HG02588 (cell line): ENCODE measurements at regions not wholly inside any gene's neighbourhood (a gene's known extent, or its start where the extent isn't known, plus 50 kb on each side); places are given as distances from the start of the nearest gene placed in this dataset.

Experiments
- ATAC-seq: cut with Tn5 transposase; IDR thresholded peaks from one replicate; pipeline ENCODE4 v1.9.1; 2021; ENCODE audit warnings: mild to moderate bottlenecking, moderate library complexity; ENCODE audit not compliant: unreplicated experiment

DNA sequence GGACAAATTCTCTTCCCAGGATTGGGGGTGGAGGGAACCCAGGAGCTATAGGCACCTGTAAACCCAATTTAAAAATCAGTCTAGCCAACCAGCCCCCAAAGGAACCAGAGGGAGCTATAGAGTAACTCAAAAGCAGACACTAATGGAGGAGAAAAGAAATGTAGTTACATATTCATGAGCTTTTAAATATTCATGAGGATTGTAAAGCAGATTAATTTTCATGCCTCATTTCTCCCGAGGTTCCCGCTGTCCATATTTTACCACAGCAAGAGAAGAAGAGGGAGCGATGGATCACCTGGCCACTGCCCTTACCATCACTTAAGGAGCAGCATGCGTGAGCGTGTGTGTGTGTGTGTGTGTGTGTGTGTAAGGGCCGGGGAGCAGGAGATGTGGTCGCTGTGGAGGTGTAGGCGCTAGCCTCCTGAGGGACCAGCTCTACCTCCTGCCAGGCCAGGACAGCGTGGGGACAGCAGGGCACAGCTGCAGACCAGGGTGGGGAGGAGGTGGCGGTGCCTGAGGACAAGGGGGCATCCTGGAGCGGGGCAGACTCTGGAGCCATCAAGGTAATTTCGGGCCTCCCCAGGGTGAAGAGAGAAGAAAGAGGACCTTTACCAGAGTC is 100.7 kb upstream of the THY1 start:
- no peak for ATAC-seq

DNA sequence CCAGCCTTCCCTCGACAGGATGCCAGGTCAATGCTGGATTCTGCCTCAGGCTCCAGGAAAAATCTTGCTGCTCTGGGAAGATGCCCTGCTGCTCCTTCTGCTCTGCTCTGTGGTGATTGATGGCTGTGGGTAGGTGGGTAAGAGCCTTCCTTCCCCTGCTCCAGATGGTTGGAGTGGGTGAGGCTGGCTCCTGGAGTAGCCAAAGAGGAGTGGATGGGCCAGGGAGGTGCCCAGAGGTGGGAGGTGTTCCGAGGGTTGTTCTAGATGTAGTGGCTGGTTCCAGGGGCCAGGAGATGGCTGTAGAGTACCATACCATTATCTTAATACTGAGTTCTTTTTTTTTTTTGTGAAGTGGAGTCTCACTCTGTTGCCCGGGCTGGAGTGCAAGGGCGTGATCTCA is 99.6 kb upstream of the THY1 start:
- ATAC-seq: no peak

DNA sequence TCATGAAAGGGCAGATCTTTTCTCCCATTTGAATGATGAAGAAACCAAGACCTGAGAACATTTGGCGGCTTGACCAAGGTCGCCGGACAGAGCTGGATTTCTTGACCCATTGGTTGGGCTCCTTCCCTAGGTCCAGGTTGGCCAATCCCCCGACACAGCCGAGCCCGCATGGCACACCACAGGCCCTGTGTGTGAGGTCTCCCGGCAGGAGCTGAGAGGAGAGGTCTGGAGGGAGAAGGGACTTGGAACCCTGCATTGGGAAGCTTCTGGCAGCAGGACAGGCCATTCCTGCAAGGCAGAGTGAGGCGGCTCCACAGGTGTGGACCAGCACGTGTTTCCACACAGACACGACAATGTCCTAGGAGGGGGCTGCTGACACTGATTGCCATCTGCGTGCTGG is 98.6 kb upstream of the THY1 start:
- ATAC-seq: no peak

DNA sequence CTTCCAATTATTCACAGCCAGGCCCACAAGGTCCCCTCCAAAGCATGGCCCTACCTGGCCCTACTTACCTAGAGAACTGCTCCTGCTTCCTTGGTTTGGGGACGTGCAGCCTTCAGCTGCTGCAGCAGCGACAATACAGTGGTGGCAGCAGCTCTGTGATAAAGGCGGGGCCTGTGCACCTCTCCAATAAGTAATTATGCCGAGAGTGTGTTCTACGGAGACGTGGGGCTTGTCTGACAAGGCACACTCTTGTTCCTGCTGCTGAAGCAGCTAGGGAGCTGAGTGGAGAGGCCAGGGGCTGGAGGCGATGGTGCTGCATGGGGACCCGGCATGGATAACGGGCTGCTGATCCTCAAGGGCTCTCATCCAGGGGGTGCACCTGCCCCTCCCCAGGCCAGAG is 98.0 kb upstream of the THY1 start:
- ATAC-seq: no peak

DNA sequence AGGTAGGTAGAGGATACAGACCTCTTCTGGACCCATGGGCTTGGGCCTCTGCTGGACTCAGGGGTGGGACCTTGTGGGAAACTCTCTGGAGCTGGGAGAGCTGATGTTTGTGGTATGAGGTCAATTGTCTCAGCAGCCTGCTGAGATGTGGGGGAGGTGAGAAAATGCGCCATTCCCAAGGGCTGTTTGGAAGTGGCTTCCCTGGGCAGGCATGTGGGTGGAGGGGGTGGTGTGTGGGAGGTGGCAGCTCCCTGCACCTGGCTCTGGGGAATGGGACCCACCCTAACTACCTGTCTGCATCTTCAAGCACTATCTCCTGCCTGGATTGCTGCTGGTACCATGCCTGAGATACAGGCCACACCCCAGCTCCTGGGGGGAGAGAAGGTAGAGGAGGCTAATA is 97.4 kb upstream of the THY1 start:
- no peak for ATAC-seq

DNA sequence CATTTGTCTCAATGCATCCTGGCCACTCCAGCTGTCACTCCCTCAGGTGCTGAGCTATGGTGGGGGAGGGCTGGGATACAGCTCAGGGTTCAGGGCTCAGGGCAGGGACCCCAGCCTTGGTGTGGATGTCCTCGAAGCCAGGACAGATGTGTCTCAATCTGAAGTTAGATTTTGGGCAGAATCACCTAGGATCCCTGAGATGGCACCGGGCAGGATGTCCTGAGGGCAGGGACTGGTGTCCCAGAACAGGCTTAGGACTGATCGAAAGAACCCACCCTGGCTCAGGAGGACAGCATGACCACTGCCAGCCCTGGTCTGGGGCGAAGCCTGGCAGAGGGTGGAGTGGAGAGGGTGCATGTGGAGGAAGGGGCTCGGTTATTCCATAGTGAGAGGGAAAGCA is 96.8 kb upstream of the THY1 start:
- no peak for ATAC-seq

DNA sequence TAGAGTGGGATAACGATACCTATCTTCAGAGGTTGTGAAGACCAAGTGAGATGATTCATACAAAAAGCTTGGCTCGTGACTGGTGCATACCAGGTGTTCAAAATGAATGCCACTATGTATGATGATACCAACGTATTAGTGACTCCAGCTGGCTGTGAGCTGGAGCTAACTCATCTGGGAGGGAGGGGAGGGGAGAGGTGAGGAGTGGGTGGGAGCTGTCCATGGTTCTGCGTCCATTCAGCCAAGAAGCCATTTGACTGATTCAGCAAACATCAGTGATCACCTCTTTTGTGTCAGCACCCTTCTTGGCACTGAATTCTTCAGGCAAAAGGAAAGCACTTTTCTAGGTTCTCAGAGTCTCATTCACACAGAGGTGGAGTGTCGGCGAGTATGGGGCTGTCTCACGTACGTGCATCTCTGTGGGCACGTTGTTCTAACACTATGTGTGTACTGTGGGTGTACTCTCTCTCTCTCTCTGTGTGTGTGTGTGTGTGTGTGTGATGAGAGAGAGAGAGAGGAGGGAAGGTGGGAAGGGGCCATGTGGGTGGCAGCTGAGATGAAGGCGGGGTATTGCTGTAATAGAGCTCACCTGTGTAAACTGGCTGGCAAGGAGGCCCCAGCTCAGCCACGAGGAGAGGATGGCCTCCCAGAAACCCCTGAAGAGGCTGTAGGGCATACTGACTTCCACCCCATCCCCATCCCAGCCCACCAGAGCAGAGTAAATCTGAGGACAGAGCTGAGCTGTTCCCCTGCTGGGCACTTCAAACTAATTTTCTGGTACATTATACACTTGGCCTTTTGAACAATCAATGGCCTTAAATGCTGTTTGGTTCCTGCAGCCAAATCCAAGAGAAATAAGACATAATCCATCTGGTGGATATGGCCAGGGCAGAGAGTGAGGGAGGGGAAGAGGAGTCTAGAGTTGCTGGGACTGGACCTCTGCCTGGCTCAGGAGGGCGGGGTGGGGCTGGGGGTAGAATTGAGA is 96.1 kb upstream of the THY1 start:
- no peak for ATAC-seq

DNA sequence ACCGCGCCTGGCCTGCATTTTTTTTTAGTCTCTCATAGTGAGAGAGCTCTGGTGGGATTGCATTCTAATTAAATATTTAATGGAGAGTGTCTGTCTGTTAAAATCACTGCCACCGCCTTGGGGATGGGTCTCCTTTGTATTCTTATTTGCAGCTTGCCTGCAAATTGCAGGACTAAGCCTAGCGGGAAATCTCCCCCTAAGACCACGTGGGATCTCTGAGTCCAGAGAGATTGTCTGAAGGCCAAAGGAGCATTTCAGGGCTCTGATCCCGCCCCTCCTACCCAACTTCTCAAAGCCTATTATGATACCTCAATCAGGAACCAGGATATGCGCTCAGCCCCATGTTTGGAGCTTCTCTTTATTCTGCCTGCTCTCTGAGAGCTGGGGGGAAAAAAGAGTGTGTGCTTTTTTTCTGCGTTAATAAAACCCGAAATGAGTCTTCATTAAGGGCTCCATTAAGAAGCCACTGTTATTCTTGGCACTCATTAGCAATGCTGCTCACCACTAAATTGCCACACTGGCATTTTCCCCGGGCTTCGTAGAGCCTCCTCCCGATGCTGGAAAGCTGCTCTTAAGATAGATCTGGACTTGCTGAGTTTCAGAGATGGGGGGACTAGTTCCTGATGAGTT is 92.9 kb upstream of the THY1 start:
- ATAC-seq: no peak

DNA sequence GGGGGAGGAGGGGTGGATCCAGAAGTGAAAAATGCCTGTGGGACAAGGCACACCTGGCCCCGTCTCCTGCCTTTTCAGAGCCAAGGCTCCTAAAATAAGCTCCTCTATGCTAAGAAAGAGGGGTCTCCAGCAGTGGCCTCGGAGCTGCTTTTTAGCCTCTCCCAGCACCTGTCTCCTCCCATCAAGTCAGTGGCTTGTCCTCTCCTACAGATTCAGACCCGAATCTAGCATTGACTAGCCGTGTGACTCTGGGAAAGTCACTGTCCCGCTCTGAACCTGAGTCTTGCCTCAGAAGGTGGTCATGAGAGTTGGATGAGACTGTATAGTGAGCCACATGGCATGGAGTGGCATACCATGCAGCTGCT is 90.8 kb upstream of the THY1 start:
- ATAC-seq: no peak

DNA sequence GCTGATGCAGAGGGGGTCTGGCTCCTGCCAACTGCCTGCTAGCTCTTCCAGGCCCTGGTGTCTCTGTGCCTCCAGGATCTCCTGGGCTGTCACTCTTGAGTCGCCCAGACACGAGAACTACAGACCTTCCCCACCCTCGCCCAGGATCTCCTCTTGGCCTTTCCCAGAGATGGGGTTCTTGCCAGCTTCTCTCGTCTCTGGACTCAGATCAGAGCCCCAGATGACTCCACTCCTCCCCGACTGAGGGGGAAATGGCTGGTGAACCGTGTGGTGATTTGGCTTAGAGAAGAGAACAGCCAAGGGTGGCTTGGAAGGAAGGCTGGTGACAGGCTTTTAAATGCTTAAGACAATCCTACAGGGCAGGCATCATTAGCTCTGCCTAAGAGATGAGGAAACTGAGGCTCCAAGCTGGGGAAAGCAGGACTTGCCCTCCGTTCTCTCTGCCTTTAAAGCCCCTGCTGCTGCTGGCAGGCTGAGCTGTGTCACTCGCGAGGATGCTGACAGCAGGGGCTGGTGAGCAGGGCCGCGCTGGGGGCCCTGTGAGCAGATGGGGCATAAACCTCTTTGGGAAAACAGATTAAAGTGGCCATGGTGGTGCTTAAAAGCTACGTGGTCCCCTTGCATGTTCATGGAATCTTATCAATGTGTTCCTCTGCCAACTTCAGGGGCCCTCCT is 90.3 kb upstream of the THY1 start:
- ATAC-seq: no peak

DNA sequence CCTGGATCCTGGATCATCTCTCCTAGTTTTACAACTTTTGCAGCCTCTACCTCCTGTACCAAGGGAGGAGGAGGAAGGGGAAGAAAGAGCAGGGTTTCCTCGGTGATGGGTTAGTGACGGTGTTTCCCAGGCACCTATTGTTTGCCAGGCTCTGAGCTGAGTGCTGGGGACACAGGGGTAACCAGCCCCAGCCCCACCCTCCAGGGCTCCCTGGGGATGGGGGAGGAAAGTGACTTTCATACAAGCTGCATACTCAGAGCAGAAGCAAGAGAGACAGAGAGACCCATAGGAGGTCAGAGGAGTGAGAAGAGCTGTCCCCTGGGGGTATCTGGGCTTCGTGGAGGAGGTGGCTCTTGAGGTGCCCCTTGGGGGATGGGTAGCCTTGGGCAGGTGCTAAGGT is 89.4 kb upstream of the THY1 start:
- ATAC-seq: peak; percentile 37

DNA sequence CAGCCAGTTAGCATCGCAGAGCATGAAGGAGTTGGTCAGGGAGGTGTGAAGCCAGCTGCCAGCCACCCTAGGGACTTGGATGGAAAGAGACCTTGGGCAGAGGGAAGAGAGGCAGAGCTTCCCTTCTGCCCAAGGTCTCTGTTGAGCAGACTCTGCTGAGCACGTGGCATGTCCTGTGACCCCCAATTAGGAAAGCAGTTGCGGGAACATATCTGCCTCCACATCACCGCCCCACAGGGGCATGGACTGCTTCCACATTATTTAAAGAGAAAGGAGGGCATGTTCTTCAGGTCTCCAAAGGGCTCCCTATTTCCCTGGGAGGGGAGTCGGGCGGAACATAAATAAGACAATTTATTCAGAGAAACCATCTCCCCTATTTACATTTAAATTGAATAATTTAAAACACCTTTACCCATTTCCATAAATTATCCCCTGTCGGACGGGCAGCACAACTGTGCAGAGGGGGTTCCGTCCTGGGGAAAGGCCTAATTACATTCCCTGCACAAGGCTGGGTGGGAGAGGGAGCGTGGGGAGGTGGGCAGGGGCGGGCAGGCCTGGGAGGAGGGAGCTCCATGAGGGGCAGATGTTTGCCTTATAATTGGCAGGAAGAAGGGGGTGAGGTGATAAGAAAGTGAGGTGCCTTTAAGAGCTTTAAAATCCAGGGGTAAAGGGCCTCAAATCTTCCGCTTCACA is 88.8 kb upstream of the THY1 start:
- ATAC-seq: no peak

DNA sequence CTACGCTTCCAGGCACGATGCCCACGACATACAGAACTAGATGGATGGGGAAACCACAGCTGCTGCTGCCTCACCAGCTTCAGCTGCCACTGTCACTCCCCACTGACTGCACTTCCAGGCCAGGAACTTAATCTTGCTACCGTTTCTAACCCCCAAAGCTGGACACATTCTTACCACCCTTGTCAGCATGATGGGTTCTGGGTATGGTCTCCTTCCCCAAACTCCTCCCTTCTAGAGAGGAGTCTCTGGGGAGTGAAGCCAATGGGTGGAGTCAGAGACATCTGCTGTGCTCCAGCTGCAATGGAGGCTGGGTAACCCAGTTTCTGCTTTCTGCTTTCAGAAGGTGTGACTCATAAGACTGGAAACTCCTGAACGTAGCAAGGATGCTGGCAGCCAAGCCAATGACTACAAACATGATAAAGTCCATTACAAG is 87.0 kb upstream of the THY1 start:
- peak; percentile 82 for ATAC-seq

DNA sequence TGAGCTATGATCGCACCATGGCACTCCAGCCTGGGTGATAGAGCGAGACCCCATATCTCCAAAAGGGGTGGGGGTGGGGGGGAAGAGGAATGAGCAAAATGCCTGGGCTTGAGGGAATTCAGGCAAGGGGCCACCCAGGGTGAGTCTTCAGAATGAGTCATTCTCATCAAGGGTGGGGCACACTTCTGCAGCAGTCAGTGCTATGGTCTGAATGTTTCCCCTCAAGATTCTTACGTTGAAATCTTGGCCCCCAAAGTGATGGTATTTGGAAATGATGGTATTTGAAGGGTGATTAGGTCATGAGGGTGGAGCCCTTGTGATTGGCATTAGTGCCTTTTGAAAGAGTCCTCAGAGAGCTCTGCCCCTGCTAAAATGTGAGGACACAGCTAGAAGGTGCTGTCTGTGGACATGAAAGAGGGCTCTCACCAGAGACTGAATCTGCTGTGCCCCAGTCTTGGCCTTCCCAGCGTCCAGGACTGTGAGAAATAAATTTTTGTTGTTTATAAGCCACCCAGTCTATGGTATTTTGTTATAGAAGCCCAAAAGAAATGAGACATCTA is 86.4 kb upstream of the THY1 start:
- ATAC-seq: no peak

DNA sequence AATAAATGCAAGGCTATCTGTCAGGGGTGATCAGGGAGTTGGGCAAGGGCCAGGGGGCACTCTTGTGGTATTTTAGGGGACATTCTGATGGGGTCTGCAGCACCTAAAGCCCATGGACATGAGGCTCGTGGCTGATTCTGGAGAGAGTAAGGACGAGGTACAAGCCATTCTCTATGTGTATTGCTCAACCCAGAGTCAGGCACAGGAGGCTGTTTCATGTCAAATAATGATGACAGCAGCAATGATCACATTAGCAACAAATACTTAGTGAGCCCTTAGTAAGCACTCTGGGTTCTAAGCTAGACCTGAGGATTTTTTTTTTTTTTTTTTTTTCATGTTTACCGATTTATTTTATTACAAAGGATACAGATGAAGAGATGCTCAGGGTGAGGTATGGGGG is 83.5 kb upstream of the THY1 start:
- ATAC-seq: no peak

DNA sequence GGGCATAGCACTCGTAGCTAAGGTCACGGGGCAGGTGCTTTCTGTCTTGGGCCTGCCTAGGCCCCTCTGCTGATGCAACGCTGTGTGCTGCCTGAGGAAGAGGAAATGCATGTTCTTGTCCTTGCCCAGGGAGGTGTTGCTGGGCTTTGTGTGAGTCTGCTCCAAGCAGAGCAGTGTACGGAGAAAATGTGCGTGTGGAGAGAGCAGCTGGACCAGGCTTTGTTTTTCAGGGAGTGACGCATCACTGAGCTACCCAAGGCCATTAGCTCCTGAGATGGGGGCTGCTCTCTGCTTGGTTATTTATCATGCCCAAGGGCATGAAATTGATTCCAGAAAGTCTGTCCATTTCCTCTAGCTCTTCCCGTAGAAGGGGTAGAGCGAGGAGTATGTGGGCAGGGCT is 82.9 kb upstream of the THY1 start:
- ATAC-seq: no peak

DNA sequence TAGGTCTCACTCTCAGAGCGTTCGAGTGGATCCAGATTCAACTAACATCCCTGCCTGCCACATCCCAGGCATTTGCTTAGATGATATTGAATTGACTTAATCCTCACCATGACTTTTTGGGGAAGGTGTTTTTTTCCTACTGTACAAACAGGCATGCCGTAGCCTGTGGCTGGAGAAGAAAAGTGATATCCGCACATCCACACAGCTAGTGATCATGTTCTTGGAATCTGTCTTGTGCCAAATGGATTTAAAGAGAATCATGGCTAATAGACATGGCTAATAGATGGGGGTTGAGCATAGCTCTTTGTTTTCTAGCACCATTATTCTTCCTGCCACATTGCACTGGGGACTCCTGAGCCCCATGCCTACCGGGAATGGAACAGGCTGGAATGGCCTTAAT is 82.1 kb upstream of the THY1 start:
- no peak for ATAC-seq

DNA sequence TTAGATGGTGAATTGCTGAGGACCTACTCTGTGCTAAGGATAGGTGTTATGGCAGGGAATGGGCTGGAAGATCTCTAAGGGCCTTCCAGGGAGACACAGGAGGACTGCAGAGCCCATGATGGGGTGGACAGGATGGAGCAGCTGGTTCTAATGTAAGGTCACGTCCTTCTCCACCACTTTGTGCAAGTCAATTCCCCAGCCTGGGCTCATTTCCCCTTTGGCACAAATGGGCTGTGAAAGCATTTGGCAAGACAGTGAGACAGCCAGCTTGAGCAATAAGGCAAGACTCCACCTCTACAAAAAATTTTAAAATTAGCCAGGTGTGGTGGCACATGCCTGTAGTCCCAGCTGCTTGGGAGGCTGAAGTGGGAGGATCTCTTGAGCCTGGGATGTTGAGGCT is 81.4 kb upstream of the THY1 start:
- no peak for ATAC-seq

DNA sequence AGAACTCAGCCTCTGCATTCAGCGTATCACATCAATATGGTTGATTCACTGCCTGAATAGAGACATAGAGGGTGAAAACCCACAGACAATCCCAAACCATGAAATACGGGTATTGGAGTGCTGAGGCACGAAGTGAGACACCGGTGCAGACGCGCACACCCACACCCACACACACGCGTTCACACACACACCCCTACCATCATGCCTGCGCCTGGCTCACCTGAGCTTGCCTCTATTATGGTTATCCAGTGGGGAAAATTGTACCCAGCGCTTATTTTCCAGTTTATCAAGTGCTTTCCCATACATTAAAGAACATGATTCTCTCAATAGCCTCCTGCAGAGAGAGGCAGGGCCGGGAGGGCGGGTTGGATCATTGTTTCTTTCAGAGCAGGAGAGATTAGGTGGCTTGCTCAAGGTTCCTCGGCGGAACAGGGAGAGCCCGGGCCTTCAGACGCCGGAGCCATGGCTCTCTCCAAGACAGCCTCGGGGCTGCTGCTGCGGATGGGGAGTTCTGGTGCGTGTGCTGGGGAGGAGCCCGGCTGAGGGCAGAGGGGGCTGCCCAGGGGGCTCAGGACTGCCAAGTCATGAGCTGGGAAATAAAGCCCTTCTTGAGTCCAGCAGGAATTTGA is 78.9 kb upstream of the THY1 start:
- ATAC-seq: no peak

DNA sequence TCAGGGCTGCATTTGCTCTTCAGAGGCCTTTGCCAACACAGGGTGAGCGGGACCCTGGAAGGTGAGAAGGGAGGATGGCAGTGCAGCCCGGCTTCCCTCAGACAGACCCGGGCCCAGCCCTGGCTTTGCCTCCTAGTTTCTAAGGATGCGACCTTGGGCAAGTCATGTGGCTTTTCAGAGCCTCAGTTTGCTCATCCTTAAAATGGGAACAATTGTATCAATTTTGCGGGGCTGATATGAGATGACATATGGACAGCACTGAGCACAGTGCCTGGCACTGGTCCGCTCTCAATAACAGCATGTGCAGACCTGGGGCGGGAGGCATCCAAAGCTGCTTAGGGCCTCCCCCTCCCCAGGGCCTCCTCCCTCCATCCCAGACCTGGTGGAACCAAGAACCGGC is 74.7 kb upstream of the THY1 start:
- ATAC-seq: no peak
